GM23338 (cell line): ENCODE measurements at regions not wholly inside any gene's neighbourhood (a gene's known extent, or its start where the extent isn't known, plus 50 kb on each side); places are given as distances from the start of the nearest gene placed in this dataset.

Experiments
- ATAC-seq: fragments of 200-7000 bp; cut with Tn5 transposase; 3 replicates; pipeline ENCODE4 v1.9.1; 2020
- DNase-seq: peaks from one replicate; pipeline ENCODE4 v3.0.0-alpha.2; 2015; ENCODE audit warnings: low spot score
- H2AFZ ChIP-seq: fragments of 200-600 bp; sonication (generic); 2 replicates; pipeline ENCODE4 v1.8.0; 2016; ENCODE audit warnings: antibody characterized with exemption, mild to moderate bottlenecking, moderate library complexity
- H3F3A ChIP-seq: fragments of 200-600 bp; sonication (generic); replicated peaks from 2 replicates; pipeline ENCODE4 v1.8.0; 2017; ENCODE audit warnings: antibody characterized with exemption, mixed run types, low read depth
- H3K27ac ChIP-seq: fragments of 200-600 bp; sonication (generic); 2 replicates; pipeline ENCODE4 v1.6.1; 2016; ENCODE audit warnings: low read depth
- H3K27me3 ChIP-seq: fragments of 200-600 bp; sonication (generic); 2 replicates; pipeline ENCODE4 v1.8.0; 2016; ENCODE audit warnings: mild to moderate bottlenecking, mixed run types, moderate library complexity; ENCODE audit not compliant: insufficient read depth
- H3K36me3 ChIP-seq: fragments of 200-600 bp; sonication (generic); 2 replicates; pipeline ENCODE4 v1.8.0; 2016; ENCODE audit warnings: mild to moderate bottlenecking; ENCODE audit not compliant: insufficient read depth
- H3K4me1 ChIP-seq: fragments of 200-600 bp; sonication (generic); 2 replicates; pipeline ENCODE4 v1.8.0; 2016; ENCODE audit warnings: mild to moderate bottlenecking, moderate library complexity; ENCODE audit not compliant: insufficient read depth
- H3K4me2 ChIP-seq: fragments of 200-600 bp; sonication (generic); 2 replicates; pipeline ENCODE4 v1.7.1; 2017; ENCODE audit warnings: mixed run types
- H3K4me3 ChIP-seq: fragments of 200-600 bp; sonication (generic); 2 replicates; pipeline ENCODE4 v1.6.1; 2016; ENCODE audit warnings: mixed run types
- H3K79me2 ChIP-seq: fragments of 200-600 bp; sonication (generic); replicated peaks from 2 replicates; pipeline ENCODE4 v1.8.0; 2017; ENCODE audit warnings: mild to moderate bottlenecking; ENCODE audit not compliant: insufficient read depth
- H3K9me2 ChIP-seq: fragments of 200-600 bp; sonication (generic); 2 replicates; pipeline ENCODE4 v1.8.0; 2017; ENCODE audit not compliant: insufficient read depth
- H4K20me1 ChIP-seq: fragments of 200-600 bp; sonication (generic); replicated peaks from 2 replicates; pipeline ENCODE4 v1.8.0; 2017; ENCODE audit warnings: mild to moderate bottlenecking; ENCODE audit not compliant: insufficient read depth
- H3K27ac Mint-ChIP-seq: 2 replicates; pipeline ENCODE4 v1.8.0; 2020; ENCODE audit warnings: inconsistent platforms, mild to moderate bottlenecking, moderate library complexity, mixed read lengths
- H3K27me3 Mint-ChIP-seq: 3 replicates; pipeline ENCODE4 v1.8.0; 2022; ENCODE audit warnings: low read depth, mild to moderate bottlenecking, moderate library complexity, mixed read lengths, inconsistent platforms; ENCODE audit not compliant: insufficient read depth, poor library complexity
- H3K36me3 Mint-ChIP-seq: 3 replicates; pipeline ENCODE4 v1.8.0; 2021; ENCODE audit warnings: low read depth, mild to moderate bottlenecking, inconsistent platforms, moderate library complexity, mixed read lengths
- H3K4me1 Mint-ChIP-seq: 3 replicates; pipeline ENCODE4 v1.8.0; 2020; ENCODE audit warnings: mild to moderate bottlenecking, inconsistent platforms, mixed read lengths
- H3K4me3 Mint-ChIP-seq: 3 replicates; pipeline ENCODE4 v1.8.0; 2021; ENCODE audit warnings: moderate library complexity, mild to moderate bottlenecking, inconsistent platforms, mixed read lengths
- H3K9me3 Mint-ChIP-seq: 3 replicates; pipeline ENCODE4 v1.8.0; 2020; ENCODE audit warnings: moderate library complexity, mild to moderate bottlenecking, inconsistent platforms, mixed read lengths
- CREB1 ChIP-seq: fragments of 250-450 bp; sonication (Bioruptor Pico); IDR thresholded peaks from 2 replicates; pipeline ENCODE4 v1.5.0; 2020; ENCODE audit warnings: low read depth, mild to moderate bottlenecking, moderate library complexity
- EZH2 ChIP-seq: fragments of 200-600 bp; sonication (generic); IDR thresholded peaks from one replicate; pipeline ENCODE4 v1.8.0; 2017; ENCODE audit warnings: antibody characterized with exemption, mild to moderate bottlenecking, low read depth; ENCODE audit not compliant: unreplicated experiment
- EZH2phosphoT487 ChIP-seq: fragments of 200-600 bp; sonication (generic); IDR thresholded peaks from one replicate; pipeline ENCODE4 v1.8.1; 2018; ENCODE audit warnings: antibody characterized with exemption; ENCODE audit not compliant: unreplicated experiment
- JUNB ChIP-seq: IDR thresholded peaks from one replicate; pipeline ENCODE4 v1.6.1; 2016; ENCODE audit warnings: antibody characterized with exemption; ENCODE audit not compliant: unreplicated experiment
- NANOG ChIP-seq: IDR thresholded peaks from 2 replicates; pipeline ENCODE4 v1.6.1; 2016; ENCODE audit warnings: antibody characterized with exemption, borderline replicate concordance
- POLR2AphosphoS5 ChIP-seq: IDR thresholded peaks from 2 replicates; pipeline ENCODE4 v1.6.1; 2016; ENCODE audit warnings: antibody characterized with exemption, low read depth
- STAT1 ChIP-seq: IDR thresholded peaks from one replicate; pipeline ENCODE4 v1.6.1; 2016; ENCODE audit warnings: antibody characterized with exemption; ENCODE audit not compliant: unreplicated experiment
- ZNF114 ChIP-seq: fragments of 250-450 bp; sonication (Bioruptor Pico); IDR thresholded peaks from 2 replicates; pipeline ENCODE4 v1.5.0; 2020; ENCODE audit warnings: mild to moderate bottlenecking, moderate library complexity
- ZNF331 ChIP-seq: fragments of 250-450 bp; sonication (Bioruptor Pico); IDR thresholded peaks from 2 replicates; pipeline ENCODE4 v1.5.0; 2020; ENCODE audit warnings: low read depth, mild to moderate bottlenecking, moderate library complexity
- ZNF462 ChIP-seq: fragments of 250-450 bp; sonication (Bioruptor Pico); IDR thresholded peaks from 2 replicates; pipeline ENCODE4 v1.5.0; 2020; ENCODE audit warnings: mild to moderate bottlenecking, moderate library complexity
- TF ChIP-seq, protein P1 (sequence below): IDR thresholded peaks from 2 replicates; pipeline ENCODE4 v1.6.1; 2016; ENCODE audit warnings: antibody characterized with exemption
- TF ChIP-seq, protein P2 (sequence below): IDR thresholded peaks from one replicate; pipeline ENCODE4 v1.6.1; 2018; ENCODE audit warnings: antibody characterized with exemption; ENCODE audit not compliant: unreplicated experiment
- TF ChIP-seq, protein P3 (sequence below), 2 experiments: fragments of 200-600 bp in 1 of 2; sonication (generic) in 1 of 2; conservative IDR thresholded peaks; 2 replicates each; pipeline versions ENCODE4 v1.5.1 to v1.6.1; 2016 to 2017; ENCODE audit warnings: antibody characterized with exemption in 2 of 2, low read depth in 2 of 2, mild to moderate bottlenecking in 2 of 2, moderate library complexity in 1 of 2

GRCh38 chr6:40903456-40903855, 135.6 kb downstream of the UNC5CL start:
- Histone ChIP-seq H2AFZ (no peak overlapping the region), H4K20me1 (no peaks in the 10 kb centered on the region), H3K4me1 (no peaks in the 10 kb centered on the region), H3K79me2 (no peaks in the 10 kb centered on the region), H3K36me3 (no peaks in the 10 kb centered on the region; the same call in 1 of the 2 replicates), H3K27me3 (peaks cover 5% of the 10 kb centered on the region; the same call in 1 of the 2 replicates), H3K4me3 (no peak overlapping the region), H3K27ac (no peak overlapping the region), H3F3A (no peaks in the 10 kb centered on the region), H3K4me2 (no peak overlapping the region), H3K9me2 (no peaks in the 10 kb centered on the region)
- H3K36me3 Mint-ChIP-seq, result no peaks in the 10 kb centered on the region
- ATAC-seq, result no peak
- no peaks in the 10 kb centered on the region; the same call in 1 of the 3 replicates for H3K4me1 Mint-ChIP-seq
- no peak overlapping the region for H3K27ac Mint-ChIP-seq
- no peak overlapping the region for H3K4me3 Mint-ChIP-seq
- DNase-seq, result no peak
- H3K9me3 Mint-ChIP-seq, result no peaks in the 10 kb centered on the region
- TF ChIP-seq ZNF114 (CRISPR knock-in tag) (no peak), STAT1 (no peak), EZH2phosphoT487 (no peak), CREB1 (CRISPR knock-in tag) (no peak), ZNF462 (no peak), NANOG (no peak), EZH2 (no peak), JUNB (no peak), ZNF331 (no peak), POLR2AphosphoS5 (no peak)
- TF ChIP-seq, protein P1, sequence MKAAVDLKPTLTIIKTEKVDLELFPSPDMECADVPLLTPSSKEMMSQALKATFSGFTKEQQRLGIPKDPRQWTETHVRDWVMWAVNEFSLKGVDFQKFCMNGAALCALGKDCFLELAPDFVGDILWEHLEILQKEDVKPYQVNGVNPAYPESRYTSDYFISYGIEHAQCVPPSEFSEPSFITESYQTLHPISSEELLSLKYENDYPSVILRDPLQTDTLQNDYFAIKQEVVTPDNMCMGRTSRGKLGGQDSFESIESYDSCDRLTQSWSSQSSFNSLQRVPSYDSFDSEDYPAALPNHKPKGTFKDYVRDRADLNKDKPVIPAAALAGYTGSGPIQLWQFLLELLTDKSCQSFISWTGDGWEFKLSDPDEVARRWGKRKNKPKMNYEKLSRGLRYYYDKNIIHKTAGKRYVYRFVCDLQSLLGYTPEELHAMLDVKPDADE, result no peak
- TF ChIP-seq, protein P2, sequence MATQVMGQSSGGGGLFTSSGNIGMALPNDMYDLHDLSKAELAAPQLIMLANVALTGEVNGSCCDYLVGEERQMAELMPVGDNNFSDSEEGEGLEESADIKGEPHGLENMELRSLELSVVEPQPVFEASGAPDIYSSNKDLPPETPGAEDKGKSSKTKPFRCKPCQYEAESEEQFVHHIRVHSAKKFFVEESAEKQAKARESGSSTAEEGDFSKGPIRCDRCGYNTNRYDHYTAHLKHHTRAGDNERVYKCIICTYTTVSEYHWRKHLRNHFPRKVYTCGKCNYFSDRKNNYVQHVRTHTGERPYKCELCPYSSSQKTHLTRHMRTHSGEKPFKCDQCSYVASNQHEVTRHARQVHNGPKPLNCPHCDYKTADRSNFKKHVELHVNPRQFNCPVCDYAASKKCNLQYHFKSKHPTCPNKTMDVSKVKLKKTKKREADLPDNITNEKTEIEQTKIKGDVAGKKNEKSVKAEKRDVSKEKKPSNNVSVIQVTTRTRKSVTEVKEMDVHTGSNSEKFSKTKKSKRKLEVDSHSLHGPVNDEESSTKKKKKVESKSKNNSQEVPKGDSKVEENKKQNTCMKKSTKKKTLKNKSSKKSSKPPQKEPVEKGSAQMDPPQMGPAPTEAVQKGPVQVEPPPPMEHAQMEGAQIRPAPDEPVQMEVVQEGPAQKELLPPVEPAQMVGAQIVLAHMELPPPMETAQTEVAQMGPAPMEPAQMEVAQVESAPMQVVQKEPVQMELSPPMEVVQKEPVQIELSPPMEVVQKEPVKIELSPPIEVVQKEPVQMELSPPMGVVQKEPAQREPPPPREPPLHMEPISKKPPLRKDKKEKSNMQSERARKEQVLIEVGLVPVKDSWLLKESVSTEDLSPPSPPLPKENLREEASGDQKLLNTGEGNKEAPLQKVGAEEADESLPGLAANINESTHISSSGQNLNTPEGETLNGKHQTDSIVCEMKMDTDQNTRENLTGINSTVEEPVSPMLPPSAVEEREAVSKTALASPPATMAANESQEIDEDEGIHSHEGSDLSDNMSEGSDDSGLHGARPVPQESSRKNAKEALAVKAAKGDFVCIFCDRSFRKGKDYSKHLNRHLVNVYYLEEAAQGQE, result no peak
- TF ChIP-seq, protein P3, sequence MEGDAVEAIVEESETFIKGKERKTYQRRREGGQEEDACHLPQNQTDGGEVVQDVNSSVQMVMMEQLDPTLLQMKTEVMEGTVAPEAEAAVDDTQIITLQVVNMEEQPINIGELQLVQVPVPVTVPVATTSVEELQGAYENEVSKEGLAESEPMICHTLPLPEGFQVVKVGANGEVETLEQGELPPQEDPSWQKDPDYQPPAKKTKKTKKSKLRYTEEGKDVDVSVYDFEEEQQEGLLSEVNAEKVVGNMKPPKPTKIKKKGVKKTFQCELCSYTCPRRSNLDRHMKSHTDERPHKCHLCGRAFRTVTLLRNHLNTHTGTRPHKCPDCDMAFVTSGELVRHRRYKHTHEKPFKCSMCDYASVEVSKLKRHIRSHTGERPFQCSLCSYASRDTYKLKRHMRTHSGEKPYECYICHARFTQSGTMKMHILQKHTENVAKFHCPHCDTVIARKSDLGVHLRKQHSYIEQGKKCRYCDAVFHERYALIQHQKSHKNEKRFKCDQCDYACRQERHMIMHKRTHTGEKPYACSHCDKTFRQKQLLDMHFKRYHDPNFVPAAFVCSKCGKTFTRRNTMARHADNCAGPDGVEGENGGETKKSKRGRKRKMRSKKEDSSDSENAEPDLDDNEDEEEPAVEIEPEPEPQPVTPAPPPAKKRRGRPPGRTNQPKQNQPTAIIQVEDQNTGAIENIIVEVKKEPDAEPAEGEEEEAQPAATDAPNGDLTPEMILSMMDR (conservative IDR thresholded peaks at IDR 0.05; ENCODE audit: low read depth in 2 of 2), result no peak
- H3K27me3 Mint-ChIP-seq, result peaks cover 4% of the 10 kb centered on the region
